OCI-LY3 (cell line): ENCODE measurements at regions not wholly inside any gene's neighbourhood (a gene's known extent, or its start where the extent isn't known, plus 50 kb on each side); places are given as distances from the start of the nearest gene placed in this dataset.

Source experiments
- H2AFZ ChIP-seq: fragments of 200-600, 300-600 bp; shearing (Covaris generic); 2 replicates; pipeline ENCODE4 v1.6.0; 2014; ENCODE audit warnings: antibody characterized with exemption, low read depth, low read length
- H3K27ac ChIP-seq: fragments of 200-600, 300-600 bp; sonication (generic); 2 replicates; pipeline ENCODE4 v1.5.1; 2014; ENCODE audit warnings: mild to moderate bottlenecking, low read length, moderate library complexity, mixed read lengths
- H3K27me3 ChIP-seq: fragments of 200-600, 300-600 bp; sonication (generic); 2 replicates; pipeline ENCODE4 v1.6.1; 2014; ENCODE audit warnings: low read depth, low read length, mixed read lengths
- H3K36me3 ChIP-seq: fragments of 200-600, 300-600 bp; sonication (generic); replicated peaks from 2 replicates; pipeline ENCODE3; 2014; ENCODE audit warnings: low read depth, low read length, mixed read lengths
- H3K4me1 ChIP-seq: fragments of 300-600, 200-600 bp; sonication (generic); 2 replicates; pipeline ENCODE4 v1.6.1; 2014; ENCODE audit warnings: low read length, mixed read lengths
- H3K4me2 ChIP-seq: fragments of 200-600, 300-600 bp; sonication (generic); 2 replicates; pipeline ENCODE4 v1.6.1; 2014; ENCODE audit warnings: low read length, mixed read lengths
- H3K4me3 ChIP-seq: fragments of 300-600, 200-600 bp; sonication (generic); 2 replicates; pipeline ENCODE4 v1.5.1; 2014; ENCODE audit warnings: antibody characterized with exemption, mild to moderate bottlenecking, low read length, moderate library complexity
- H3K79me2 ChIP-seq: fragments of 300-600, 200-600 bp; shearing (Covaris generic); 2 replicates; pipeline ENCODE4 v1.6.1; 2014; ENCODE audit warnings: mild to moderate bottlenecking, low read length, mixed read lengths
- H3K9ac ChIP-seq: fragments of 300-600, 200-600 bp; shearing (Covaris generic); 2 replicates; pipeline ENCODE4 v1.6.0; 2014; ENCODE audit warnings: mild to moderate bottlenecking, low read length, moderate library complexity
- H3K9me3 ChIP-seq: fragments of 200-600, 300-600 bp; shearing (Covaris generic); 2 replicates; pipeline ENCODE4 v1.6.1; 2014; ENCODE audit warnings: low read length, mixed read lengths; ENCODE audit not compliant: insufficient read depth
- H4K20me1 ChIP-seq: fragments of 200-600, 300-600 bp; sonication (generic); 2 replicates; pipeline ENCODE4 v1.6.1; 2016; ENCODE audit warnings: low read length, mixed read lengths; ENCODE audit not compliant: insufficient read depth
- CTCF ChIP-seq: fragments of 200-600, 300-600 bp; sonication (generic); IDR thresholded peaks from 2 replicates; pipeline ENCODE4 v1.5.1; 2014; ENCODE audit warnings: antibody characterized with exemption, low read length, low read depth
- EZH2phosphoT487 ChIP-seq: fragments of 200-600 bp; shearing (Covaris generic); IDR thresholded peaks from 2 replicates; pipeline ENCODE4 v1.6.1; 2018; ENCODE audit warnings: antibody characterized with exemption, mixed run types, low read depth

- Histone ChIP-seq H3K36me3 (no peaks in the 10 kb centered on the region), H3K4me3 (no peak overlapping the region), H4K20me1 (no peaks in the 10 kb centered on the region), H3K9ac (no peak overlapping the region), H3K79me2 (no peaks in the 10 kb centered on the region), H3K27ac (no peak overlapping the region), H3K4me2 (no peak overlapping the region), H3K9me3 (no peaks in the 10 kb centered on the region), H3K4me1 (no peaks in the 10 kb centered on the region), H2AFZ (no peak overlapping the region), H3K27me3 (no peaks in the 10 kb centered on the region)
- TF ChIP-seq CTCF (no peak), EZH2phosphoT487 (no peak)
These were observed 66.8 kb upstream of the BCHE start for GRCh38 chr3:165903885-165904630.

- Histone ChIP-seq H3K79me2 (no peaks in the 10 kb centered on the region), H4K20me1 (no peaks in the 10 kb centered on the region), H3K9me3 (no peaks in the 10 kb centered on the region), H3K4me1 (no peaks in the 10 kb centered on the region), H3K4me2 (no peak overlapping the region), H2AFZ (no peak overlapping the region), H3K4me3 (no peak overlapping the region), H3K9ac (no peak overlapping the region), H3K36me3 (no peaks in the 10 kb centered on the region), H3K27me3 (no peaks in the 10 kb centered on the region), H3K27ac (no peak overlapping the region)
- TF ChIP-seq CTCF (no peak), EZH2phosphoT487 (no peak)
These were observed 61.8 kb upstream of the BCHE start for GRCh38 chr3:165899066-165899465.

GRCh38 chr3:165897137-165897536 is 59.9 kb upstream of the BCHE start:
- Histone ChIP-seq H3K27ac (no peak overlapping the region), H3K79me2 (no peaks in the 10 kb centered on the region), H3K4me2 (no peak overlapping the region), H4K20me1 (no peaks in the 10 kb centered on the region), H3K27me3 (no peaks in the 10 kb centered on the region), H3K36me3 (no peaks in the 10 kb centered on the region), H3K9me3 (no peaks in the 10 kb centered on the region), H3K4me3 (no peak overlapping the region), H3K9ac (no peak overlapping the region), H3K4me1 (no peaks in the 10 kb centered on the region), H2AFZ (no peak overlapping the region)
- TF ChIP-seq CTCF (no peak), EZH2phosphoT487 (no peak)

GRCh38 chr3:165895919-165896318 is 58.7 kb upstream of the BCHE start:
- H3K4me1 ChIP-seq: no peaks in the 10 kb centered on the region
- peak; percentile 81 for TF ChIP-seq CTCF
- no peak for TF ChIP-seq EZH2phosphoT487
- H4K20me1 ChIP-seq: no peaks in the 10 kb centered on the region
- H3K27me3 ChIP-seq: no peaks in the 10 kb centered on the region
- H3K79me2 ChIP-seq: no peaks in the 10 kb centered on the region
- 0 out of 2 replicates have a peak overlapping the region, but pooled peaks have one; percentile 18 for H3K4me2 ChIP-seq
- no peak overlapping the region for H3K4me3 ChIP-seq
- H2AFZ ChIP-seq: no peak overlapping the region
- H3K9ac ChIP-seq: no peak overlapping the region
- no peak overlapping the region for H3K27ac ChIP-seq
- no peaks in the 10 kb centered on the region for H3K36me3 ChIP-seq
- no peaks in the 10 kb centered on the region for H3K9me3 ChIP-seq
